ENCODE measurements at regions not wholly inside any gene's neighbourhood (a gene's known extent, or its start where the extent isn't known, plus 50 kb on each side); places are given as distances from the start of the nearest gene placed in this dataset.
"Not testable (repeated sequence)": the region's sequence is repeated elsewhere in the genome, so short reads cannot be mapped to it uniquely, and the experiment has no call there.

- not testable (repeated sequence) for TF ChIP-seq CTCF (IDR thresholded peaks at IDR 0.05 in 8 of 11, conservative IDR thresholded peaks at IDR 0.05 in 3 of 11); POLR2A (IDR thresholded peaks at IDR 0.05); POLR2AphosphoS5 (IDR thresholded peaks at IDR 0.05)
Measured at GRCh38 chr9:97130864-97131263, 91.9 kb upstream of the CTSV start.
